ENCODE measurements at regions not wholly inside any gene's neighbourhood (a gene's known extent, or its start where the extent isn't known, plus 50 kb on each side); places are given as distances from the start of the nearest gene placed in this dataset.

- TF ChIP-seq, protein P1, sequence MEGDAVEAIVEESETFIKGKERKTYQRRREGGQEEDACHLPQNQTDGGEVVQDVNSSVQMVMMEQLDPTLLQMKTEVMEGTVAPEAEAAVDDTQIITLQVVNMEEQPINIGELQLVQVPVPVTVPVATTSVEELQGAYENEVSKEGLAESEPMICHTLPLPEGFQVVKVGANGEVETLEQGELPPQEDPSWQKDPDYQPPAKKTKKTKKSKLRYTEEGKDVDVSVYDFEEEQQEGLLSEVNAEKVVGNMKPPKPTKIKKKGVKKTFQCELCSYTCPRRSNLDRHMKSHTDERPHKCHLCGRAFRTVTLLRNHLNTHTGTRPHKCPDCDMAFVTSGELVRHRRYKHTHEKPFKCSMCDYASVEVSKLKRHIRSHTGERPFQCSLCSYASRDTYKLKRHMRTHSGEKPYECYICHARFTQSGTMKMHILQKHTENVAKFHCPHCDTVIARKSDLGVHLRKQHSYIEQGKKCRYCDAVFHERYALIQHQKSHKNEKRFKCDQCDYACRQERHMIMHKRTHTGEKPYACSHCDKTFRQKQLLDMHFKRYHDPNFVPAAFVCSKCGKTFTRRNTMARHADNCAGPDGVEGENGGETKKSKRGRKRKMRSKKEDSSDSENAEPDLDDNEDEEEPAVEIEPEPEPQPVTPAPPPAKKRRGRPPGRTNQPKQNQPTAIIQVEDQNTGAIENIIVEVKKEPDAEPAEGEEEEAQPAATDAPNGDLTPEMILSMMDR (conservative IDR thresholded peaks at IDR 0.05; ENCODE audit: low read depth, low read length), result no peak
- no peak for TF ChIP-seq EZH2 (IDR thresholded peaks at IDR 0.05; ENCODE audit: borderline replicate concordance, low read depth, low read length, poor library complexity, severe bottlenecking)
Measured at GRCh38 chr5:72041654-72042053, 65.6 kb upstream of the MAP1B start.
